Esophagus muscularis mucosa (tissue), 4 donors: ENCODE measurements at regions not wholly inside any gene's neighbourhood (a gene's known extent, or its start where the extent isn't known, plus 50 kb on each side); places are given as distances from the start of the nearest gene placed in this dataset.

Experiments
- DNase-seq: peaks from one replicate; pipeline ENCODE4 v3.0.0-alpha.2; 2017; ENCODE audit errors: extremely low spot score
- H3K27ac ChIP-seq, 4 donors: fragments of 200-600 bp; sonication (generic); replicated peaks in 1 of 4; 1 replicate in 3 of 4; 2 replicates in 1 of 4; pipeline ENCODE4 v1.5.1; 2016 to 2019; ENCODE audit warnings: mild to moderate bottlenecking in 1 of 4
- H3K27me3 ChIP-seq, 4 donors: fragments of 200-600 bp; sonication (generic); one replicate each; pipeline versions ENCODE4 v1.5.1 to v1.6.0; 2016 to 2019
- H3K36me3 ChIP-seq, 4 donors: fragments of 200-600 bp; sonication (generic); one replicate each; pipeline ENCODE4 v1.5.1; 2016 to 2019
- H3K4me1 ChIP-seq, 4 donors: fragments of 200-600 bp; sonication (generic); one replicate each; pipeline ENCODE4 v1.5.1; 2016 to 2019
- H3K4me3 ChIP-seq, 4 donors: fragments of 200-600 bp; sonication (generic); 1 replicate in 2 of 4; 2 replicates in 2 of 4; pipeline ENCODE4 v1.5.1; 2016 to 2019; ENCODE audit warnings: mild to moderate bottlenecking in 4 of 4, moderate library complexity in 1 of 4
- H3K9me3 ChIP-seq, 4 donors: fragments of 200-600 bp; sonication (generic); 1 replicate in 3 of 4; 2 replicates in 1 of 4; pipeline ENCODE4 v1.5.1; 2016 to 2019
- CTCF ChIP-seq, 3 experiments: fragments of 200-600 bp in 2 of 3; fragments of 450-650 bp in 1 of 3; sonication (generic) in 2 of 3; IDR thresholded peaks; one replicate each; pipeline ENCODE4 v1.5.1; 2017 to 2019; ENCODE audit warnings: antibody characterized with exemption in 3 of 3, mild to moderate bottlenecking in 2 of 3, moderate library complexity in 1 of 3
- EP300 ChIP-seq: sonication (generic); formaldehyde crosslinking; IDR thresholded peaks from one replicate; pipeline ENCODE4 v1.6.1; 2017; ENCODE audit warnings: antibody characterized with exemption
- POLR2A ChIP-seq: fragments of 450-650 bp; IDR thresholded peaks from one replicate; pipeline ENCODE4 v1.6.1; 2017; ENCODE audit warnings: antibody characterized with exemption, moderate library complexity, mild to moderate bottlenecking, low read depth
- POLR2AphosphoS5 ChIP-seq, 2 donors: sonication (generic); formaldehyde crosslinking; IDR thresholded peaks; one replicate each; pipeline ENCODE4 v1.6.1; 2017; ENCODE audit warnings: antibody characterized with exemption in 2 of 2
- WGBS: methylation state at CpG from one replicate; pipeline ENCODE4 v1.1.5; 2018; 5-methylcytosine and 5-hydroxymethylcytosine counted together
- intact Hi-C: fragments of 100-400 bp; cut with DNase I; formaldehyde crosslinking; loops from one replicate; pipeline ENCODE4 v1.15.1; 2023

- 59% methylated on average over 3 of the region's 3 CpGs for WGBS
- Histone ChIP-seq H3K4me1 (peaks cover 0 to 12% (median 7%) of the 10 kb centered on the region in 4 donors), H3K4me3 (no peak overlapping the region), H3K27me3 (no peaks in the 10 kb centered on the region), H3K36me3 (no peaks in the 10 kb centered on the region), H3K27ac (no peak overlapping the region), H3K9me3 (no peaks in the 10 kb centered on the region)
- TF ChIP-seq POLR2A = no peak
- intact Hi-C loops = no loop called here
- DNase-seq = no peak
These were observed 165.7 kb upstream of the AHR start for GRCh38 chr7:17132726-17133125.

GRCh38 chr7:17133977-17134376, 164.5 kb upstream of the AHR start:
- H3K4me1 ChIP-seq = peaks cover 0 to 12% (median 7%) of the 10 kb centered on the region in 4 donors
- no peak overlapping the region for H3K27ac ChIP-seq
- intact Hi-C loops = no loop called here
- no peaks in the 10 kb centered on the region for H3K36me3 ChIP-seq
- 96% methylated on average over 1 of the region's 1 CpG for WGBS
- DNase-seq = no peak
- no peak for TF ChIP-seq CTCF (IDR thresholded peaks at IDR 0.05)
- TF ChIP-seq POLR2AphosphoS5 (IDR thresholded peaks at IDR 0.05) = no peak
- no peak for TF ChIP-seq POLR2A
- TF ChIP-seq EP300 = no peak
- no peaks in the 10 kb centered on the region for H3K27me3 ChIP-seq
- no peak overlapping the region for H3K4me3 ChIP-seq
- no peaks in the 10 kb centered on the region for H3K9me3 ChIP-seq

GRCh38 chr7:17134786-17135185, 163.7 kb upstream of the AHR start:
- intact Hi-C loops = no loop called here
- Histone ChIP-seq H3K27me3 (no peaks in the 10 kb centered on the region), H3K9me3 (no peaks in the 10 kb centered on the region), H3K4me1 (peaks cover 0 to 12% (median 8%) of the 10 kb centered on the region in 4 donors), H3K36me3 (no peaks in the 10 kb centered on the region), H3K27ac (no peak overlapping the region), H3K4me3 (no peak overlapping the region)
- no peak for DNase-seq
- WGBS = 100% methylated on average over 1 of the region's 1 CpG
- TF ChIP-seq EP300 (no peak), CTCF (IDR thresholded peaks at IDR 0.05) (no peak), POLR2AphosphoS5 (IDR thresholded peaks at IDR 0.05) (no peak), POLR2A (no peak)

- Histone ChIP-seq H3K4me3 (no peak overlapping the region), H3K4me1 (peaks cover 0 to 12% (median 5%) of the 10 kb centered on the region in 4 donors), H3K27me3 (no peaks in the 10 kb centered on the region), H3K36me3 (no peaks in the 10 kb centered on the region), H3K27ac (no peak overlapping the region), H3K9me3 (no peaks in the 10 kb centered on the region)
- TF ChIP-seq EP300 (no peak), POLR2A (no peak), CTCF (IDR thresholded peaks at IDR 0.05) (no peak), POLR2AphosphoS5 (IDR thresholded peaks at IDR 0.05) (no peak)
- intact Hi-C loops = no loop called here
- no peak for DNase-seq
- WGBS = 90% methylated on average over 6 of the region's 6 CpGs
These were observed 162.3 kb upstream of the AHR start for GRCh38 chr7:17136126-17136525.

- H3K36me3 ChIP-seq = no peaks in the 10 kb centered on the region
- H3K27me3 ChIP-seq = no peaks in the 10 kb centered on the region
- H3K4me1 ChIP-seq = peaks cover 0 to 26% (median 18%) of the 10 kb centered on the region in 4 donors
- intact Hi-C loops = no loop called here
- H3K9me3 ChIP-seq = no peaks in the 10 kb centered on the region
- no peak overlapping the region for H3K27ac ChIP-seq
- WGBS = 94% methylated on average over 1 of the region's 1 CpG
- H3K4me3 ChIP-seq = no peak overlapping the region
- no peak for DNase-seq
- TF ChIP-seq POLR2AphosphoS5 (IDR thresholded peaks at IDR 0.05) (no peak), CTCF (IDR thresholded peaks at IDR 0.05) (no peak), EP300 (no peak), POLR2A (no peak)
These were observed 159.4 kb upstream of the AHR start for GRCh38 chr7:17139081-17139480.
